NCI-H2196 (cell line): ENCODE measurements at regions not wholly inside any gene's neighbourhood (a gene's known extent, or its start where the extent isn't known, plus 50 kb on each side); places are given as distances from the start of the nearest gene placed in this dataset.
"Not testable (repeated sequence)": the region's sequence is repeated elsewhere in the genome, so short reads cannot be mapped to it uniquely, and the experiment has no call there.

Experiments used
- DNase-seq: peaks from one replicate; lab custom pipeline; 2025; ENCODE audit not compliant: unreplicated experiment; lab: John Stamatoyannopoulos, UW

DNA sequence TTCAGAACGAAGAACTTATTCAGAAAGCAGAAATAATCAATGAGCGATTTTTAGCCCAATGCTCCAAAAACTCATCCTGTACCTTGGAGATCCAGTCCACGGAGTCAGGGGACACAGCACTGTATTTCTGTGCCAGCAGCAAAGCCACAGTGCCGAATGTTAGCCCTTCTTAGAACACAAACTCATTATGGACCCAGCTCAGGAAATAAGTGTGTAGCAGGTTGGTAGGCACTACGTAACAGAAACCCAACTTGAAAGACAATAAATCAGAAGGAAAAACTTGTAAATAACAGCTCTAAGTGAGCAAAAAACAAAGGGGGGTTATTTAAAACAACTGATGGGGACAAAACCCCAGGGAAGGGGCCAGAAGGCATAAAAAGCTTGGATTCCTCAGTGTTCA lies 112.0 kb upstream of the PRSS1 start:
- DNase-seq = no peak

DNA sequence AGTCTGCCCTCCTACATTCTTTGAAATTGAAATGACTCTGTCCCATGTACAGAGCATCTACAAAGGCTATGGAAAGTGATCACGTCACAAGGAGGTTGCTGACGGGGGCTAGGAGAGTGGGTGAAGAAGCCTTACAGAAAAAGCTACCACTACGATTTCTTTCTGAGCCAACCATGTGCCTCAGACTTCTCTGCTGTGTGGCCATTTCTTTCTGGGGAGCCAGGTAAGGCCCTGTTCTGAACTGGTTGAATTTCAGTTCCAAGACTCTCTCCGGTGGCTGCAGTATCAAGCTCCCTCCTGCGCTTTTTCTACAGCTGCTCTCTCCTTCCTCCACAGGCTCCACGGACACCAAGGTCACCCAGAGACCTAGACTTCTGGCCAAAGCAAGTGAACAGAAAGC lies 112.5 kb upstream of the PRSS1 start:
- DNase-seq = no peak

DNA sequence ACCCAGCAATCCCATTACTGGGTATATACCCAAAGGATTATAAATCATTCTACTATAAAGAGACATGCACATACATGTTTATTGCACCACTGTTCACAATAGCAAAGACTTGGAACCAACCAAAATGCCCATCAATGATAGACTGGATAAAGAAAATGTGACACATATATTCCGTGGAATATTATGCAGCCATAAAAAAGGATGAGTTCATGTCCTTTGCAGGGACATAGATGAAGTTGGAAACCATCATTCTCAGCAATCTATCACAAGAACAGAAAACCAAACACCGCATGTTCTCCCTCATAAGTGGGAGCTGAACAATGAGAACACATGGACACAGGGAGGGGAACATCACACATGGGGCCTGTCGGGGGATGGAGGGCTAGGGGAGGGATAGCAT lies 113.2 kb upstream of the PRSS1 start:
- DNase-seq = not testable (repeated sequence)

DNA sequence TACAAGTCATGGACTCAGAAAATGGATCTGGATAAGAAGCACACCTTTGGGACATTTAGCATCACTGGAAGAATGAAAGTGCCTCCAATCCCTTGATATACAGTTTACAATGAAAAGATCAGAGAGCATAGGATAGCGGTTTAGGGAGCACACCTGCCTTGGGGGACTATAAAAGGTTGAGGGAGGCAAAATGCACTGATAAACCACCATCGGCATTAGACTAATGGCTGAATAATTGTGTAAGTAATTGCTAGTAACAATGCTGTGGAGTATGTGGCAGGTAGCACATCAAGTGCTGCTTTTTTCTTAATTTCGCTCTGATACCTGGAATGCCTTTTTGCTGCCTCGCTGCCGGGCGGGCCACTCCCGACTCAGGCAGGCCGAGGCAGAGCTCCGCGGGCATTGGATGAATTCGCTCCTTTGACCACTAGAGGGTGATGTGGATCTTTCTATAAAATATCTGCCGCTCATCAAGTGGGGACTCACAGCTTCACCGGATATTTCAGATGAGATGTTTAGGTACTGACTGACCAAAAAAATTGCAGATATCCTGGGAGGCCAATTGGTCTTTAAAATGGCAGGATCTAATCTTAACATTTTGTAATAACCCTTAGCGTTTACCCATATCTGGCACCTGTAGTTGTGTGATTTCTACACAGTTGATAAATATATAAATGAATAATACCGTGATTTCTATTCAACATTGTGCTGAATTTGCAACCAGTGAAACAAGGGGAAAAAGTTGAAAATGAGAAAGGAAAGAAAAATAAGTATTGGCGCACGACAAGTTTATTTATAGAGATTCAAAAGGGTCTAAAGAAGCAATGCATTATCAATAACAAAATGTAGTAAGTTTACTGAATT lies 116.8 kb upstream of the PRSS1 start:
- DNase-seq = peak; percentile 47

DNA sequence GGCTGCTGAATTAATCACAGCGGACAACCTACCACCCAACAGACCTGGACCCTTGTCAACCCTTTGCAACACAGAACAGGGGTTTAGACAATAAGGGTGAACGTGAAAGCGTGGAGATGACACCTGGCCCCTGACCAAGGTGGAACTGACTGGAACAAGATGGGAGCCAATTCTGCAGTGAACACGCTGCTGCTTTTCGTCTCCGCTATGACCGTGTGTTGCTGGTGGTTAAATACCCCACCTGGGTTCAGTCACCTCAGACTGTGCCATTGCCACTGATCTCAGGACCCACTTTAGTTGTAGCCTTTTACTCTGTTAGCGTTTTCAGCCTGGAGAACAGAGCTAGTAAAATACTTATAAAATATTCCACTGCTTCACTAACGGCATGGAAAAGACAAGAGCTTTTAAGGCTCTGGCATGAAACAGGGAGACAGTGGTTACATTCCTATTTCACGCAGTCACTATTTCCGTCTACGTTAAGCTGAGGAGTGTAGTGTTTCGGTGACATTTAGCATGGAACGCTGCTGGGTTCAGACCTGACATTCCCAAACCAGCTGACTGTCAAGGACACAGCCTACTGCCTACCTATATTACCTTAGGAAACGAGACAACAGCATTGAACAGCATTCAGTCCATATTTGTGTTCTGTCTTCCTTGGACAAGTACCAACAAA lies 119.5 kb upstream of the PRSS1 start:
- DNase-seq = no peak

DNA sequence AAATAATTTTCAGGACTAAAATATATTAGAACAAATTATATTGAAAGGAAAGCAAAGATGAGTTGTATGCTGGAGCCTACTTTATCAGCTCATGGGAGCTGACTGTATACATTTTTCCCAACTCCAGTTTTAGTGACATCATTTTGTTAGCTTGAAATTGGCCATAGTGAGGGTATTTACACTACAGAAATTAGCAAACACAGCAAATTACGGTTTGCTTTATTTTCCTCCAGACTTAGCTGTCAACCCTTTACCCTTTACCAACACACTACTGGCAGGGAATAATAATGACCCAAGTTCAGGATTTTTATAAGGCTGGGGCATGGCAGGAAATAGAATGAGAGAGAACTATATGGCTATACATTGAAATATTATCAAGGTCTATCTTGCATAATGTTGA lies 120.3 kb upstream of the PRSS1 start:
- DNase-seq = no peak

DNA sequence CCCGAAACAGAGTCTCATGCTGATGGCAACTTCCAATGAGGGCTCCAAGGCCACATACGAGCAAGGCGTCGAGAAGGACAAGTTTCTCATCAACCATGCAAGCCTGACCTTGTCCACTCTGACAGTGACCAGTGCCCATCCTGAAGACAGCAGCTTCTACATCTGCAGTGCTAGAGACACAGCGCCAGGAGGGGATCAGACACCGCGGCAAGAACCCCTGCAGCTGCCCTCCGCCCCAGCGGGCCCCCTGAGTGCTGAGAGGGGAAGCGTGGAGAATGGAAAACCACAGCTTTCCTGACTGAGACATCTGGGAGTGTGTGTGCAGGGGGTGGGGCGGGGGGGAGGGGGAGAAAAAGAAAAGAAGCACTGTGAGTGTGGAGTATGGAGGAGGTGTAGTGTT lies 122.0 kb upstream of the PRSS1 start:
- not testable (repeated sequence) for DNase-seq

DNA sequence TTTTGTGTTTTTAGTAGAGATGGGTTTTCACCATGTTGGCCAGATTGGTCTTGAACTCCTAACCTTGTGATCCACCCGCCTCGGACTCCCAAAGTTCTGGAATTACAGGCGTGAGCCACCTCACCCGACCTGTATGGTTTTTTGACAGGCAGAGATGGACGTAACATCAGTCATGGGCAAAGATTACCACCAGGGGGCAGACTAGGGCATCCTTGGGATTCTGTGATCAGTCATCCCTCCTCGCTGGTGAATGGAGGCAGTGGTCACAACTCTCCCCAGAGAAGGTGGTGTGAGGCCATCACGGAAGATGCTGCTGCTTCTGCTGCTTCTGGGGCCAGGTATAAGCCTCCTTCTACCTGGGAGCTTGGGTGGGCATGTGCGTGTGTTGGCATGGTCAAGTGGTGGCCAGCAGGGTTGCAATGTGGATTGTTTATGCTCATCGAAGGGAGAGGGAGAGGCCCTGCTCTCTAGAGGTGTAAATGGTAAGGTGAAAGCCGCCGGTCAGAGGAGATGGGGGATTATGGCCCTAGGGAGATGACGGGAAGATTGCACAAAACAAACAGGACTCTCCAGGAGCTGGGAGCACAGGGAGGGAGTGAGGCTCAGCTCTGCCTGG lies 122.7 kb upstream of the PRSS1 start:
- peak; percentile 15 for DNase-seq

DNA sequence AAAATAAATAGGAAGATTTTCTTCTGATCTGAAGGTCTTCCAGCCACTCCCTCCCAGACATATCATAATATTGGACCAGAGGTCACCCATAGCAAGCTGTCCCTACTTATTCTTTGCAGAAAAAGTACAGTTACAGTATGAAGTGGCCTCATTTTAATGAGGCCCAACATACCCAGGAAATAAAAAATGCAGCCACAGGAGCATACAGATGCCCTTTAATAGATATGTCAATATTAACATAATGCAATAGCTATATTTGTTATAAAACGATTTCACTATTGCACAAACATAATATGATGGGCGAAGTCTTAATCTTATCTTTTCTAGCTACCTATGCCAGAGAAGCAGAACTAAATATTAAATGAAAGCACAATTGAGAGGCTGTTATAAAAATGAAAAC lies 124.1 kb upstream of the PRSS1 start:
- not testable (repeated sequence) for DNase-seq

DNA sequence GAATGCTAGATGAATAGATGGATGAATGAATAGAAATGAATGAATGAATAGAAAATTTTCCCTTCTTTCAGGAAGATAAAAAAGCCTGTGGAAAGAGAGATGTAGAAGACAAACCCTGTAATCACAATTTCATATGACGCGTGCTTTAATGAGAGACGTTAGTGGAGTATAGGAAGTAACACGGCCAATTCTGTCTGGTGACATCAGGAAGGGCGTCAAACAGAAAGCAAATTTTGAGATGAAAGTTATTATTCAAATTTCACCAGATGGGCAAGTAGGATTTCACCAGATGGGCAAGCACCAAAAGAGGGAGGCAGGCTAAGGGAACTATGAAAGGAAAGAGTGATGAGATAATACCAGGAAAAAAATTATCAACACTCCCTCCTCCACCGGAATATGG lies 128.9 kb upstream of the PRSS1 start:
- no peak for DNase-seq

DNA sequence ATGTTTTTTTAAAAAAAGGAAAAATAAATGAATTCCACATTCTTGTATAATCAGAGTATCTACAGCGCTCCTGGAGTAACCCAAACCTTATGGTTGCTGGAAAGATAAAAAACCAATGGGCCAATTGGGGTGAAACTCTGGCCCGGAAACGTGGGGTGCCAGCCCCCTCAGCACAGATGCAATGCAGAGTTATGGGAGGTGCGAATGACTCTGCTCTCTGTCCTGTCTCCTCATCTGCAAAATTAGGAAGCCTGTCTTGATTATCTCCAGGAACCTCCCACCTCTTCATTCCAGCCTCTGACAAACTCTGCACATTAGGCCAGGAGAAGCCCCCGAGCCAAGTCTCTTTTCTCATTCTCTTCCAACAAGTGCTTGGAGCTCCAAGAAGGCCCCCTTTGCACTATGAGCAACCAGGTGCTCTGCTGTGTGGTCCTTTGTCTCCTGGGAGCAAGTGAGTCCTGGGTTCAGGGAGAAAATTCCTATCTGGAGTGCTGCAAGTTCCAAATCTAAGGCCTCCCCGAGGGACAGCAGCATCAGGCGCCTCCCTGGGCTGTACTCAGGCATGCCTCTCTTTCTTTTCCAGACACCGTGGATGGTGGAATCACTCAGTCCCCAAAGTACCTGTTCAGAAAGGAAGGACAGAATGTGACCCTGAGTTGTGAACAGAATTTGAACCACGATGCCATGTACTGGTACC lies 130.5 kb upstream of the PRSS1 start:
- no peak for DNase-seq

DNA sequence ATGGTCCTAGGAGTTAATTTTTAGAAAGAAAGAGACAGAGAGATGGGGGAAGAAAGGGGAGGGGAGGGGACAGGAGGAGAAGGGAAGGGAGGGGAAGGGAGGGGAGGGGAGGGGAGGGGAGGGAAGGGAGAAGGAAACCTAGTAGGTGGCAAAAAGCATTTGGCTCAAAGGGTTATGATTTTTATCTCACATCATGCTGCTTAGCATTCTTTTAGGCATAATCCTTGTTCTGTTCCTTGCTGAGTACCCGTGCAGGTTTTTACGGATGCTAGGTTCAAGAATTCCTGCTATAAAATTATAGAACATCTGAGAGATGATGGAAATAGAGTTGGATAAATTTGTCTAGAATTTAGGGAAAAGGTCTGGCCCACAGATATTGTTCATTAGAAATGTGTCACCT lies 132.4 kb upstream of the PRSS1 start:
- no peak for DNase-seq

DNA sequence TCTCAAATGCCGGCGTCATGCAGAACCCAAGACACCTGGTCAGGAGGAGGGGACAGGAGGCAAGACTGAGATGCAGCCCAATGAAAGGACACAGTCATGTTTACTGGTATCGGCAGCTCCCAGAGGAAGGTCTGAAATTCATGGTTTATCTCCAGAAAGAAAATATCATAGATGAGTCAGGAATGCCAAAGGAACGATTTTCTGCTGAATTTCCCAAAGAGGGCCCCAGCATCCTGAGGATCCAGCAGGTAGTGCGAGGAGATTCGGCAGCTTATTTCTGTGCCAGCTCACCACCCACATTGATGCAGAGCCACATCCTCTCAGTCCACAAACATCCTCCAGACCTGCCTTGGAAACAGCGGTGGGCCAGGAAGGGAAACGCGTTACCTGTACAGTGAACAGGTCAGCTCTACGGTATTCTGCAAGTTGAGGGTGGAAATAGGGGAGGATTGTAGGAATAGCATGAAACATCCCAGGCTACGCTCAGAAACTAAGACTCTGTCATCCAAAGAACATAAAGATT lies 133.1 kb upstream of the PRSS1 start:
- DNase-seq = no peak

DNA sequence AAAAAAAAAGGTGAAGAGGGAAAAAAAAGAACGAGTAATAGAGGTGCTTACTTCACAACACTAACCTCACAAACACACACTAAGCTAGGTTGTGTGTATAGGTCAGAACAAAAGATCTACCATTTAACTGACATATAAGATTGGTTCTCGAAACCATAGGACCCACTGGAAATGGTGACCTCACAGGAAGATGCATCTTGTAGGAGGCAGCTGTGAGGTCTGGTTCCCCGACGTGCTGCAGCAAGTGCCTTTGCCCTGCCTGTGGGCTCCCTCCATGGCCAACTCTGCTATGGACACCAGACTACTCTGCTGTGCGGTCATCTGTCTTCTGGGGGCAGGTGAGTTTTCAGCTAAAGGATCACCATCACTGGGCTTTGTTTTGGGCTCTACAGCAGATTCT lies 133.8 kb upstream of the PRSS1 start:
- DNase-seq = no peak

DNA sequence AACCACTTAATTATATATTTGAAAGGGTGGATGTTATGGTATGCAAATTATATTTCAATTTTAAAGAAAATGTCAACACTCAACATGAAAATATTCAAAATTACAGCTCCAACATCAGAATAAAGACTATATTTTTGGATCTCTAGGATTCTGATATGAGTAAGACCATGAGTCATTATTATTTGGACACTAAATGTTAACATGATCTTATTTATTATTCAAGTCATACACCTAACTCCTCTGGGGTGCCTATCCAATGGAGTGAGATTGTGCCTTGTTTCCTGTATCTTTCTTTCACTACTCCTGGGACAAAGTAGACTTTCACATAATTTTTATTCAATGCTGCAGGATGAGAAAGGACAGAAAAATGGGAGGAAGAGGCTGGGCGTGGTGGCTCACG lies 135.2 kb upstream of the PRSS1 start:
- DNase-seq = no peak

DNA sequence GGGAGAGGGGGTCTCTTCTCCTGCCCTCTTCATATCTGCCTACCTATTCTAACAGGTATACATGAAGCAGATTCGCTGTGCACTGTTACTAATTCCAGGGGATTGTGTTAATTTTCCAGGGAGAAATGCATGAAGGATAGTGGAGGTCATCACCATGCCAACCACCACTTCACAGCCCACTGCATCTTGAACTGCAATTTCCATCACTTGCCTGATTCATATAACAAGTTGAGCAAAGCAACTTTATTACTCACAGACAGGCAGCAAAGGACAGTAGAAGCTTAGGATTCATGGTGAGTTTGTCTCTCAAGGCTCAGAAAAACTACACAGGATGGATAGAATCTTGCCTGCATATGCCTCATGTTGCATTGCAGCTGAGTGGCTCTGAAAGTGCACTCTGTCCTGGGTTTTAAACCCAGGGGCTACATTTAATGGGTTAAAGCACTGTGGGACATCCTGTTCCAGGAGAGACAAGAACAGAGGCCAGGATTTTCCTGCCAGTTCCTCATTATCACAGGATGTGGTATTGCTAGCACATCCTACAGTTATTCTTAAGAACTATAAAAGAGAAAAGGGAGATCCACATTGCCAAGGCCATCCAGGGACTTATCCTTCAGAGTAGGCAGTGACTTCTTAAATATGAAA lies 136.9 kb upstream of the PRSS1 start:
- no peak for DNase-seq

DNA sequence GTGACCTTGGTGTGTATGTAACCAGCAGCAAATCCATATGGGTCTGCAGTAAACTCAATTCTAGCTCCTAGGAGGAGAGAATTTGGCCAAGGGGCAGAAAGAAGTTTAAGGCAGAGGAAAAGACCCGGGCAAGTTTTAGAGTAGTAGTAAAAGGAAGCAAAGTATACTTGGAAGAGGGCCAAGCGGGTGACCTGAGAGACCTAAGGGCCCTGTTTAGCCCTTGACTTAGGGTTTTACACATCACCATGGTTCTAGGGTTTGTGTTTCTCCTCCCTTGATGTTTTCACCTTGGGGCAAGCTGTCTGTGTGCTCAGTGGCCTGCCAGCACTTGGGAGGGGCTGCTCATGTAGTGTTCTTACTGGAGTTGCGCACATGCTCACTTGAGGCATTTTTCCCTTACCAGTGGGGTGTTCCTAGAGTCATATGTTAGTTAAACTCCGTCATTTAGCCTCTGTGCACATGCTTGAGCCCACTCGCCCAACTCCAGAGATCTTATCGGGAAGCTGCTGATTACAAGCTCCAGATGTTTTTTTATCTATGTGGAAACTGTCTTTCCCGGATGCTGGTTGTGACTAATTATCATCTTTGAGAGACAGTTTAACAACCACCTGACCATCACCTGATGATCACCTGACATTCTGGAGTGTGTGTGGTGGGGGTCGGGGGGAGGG lies 137.6 kb upstream of the PRSS1 start:
- DNase-seq = no peak

DNA sequence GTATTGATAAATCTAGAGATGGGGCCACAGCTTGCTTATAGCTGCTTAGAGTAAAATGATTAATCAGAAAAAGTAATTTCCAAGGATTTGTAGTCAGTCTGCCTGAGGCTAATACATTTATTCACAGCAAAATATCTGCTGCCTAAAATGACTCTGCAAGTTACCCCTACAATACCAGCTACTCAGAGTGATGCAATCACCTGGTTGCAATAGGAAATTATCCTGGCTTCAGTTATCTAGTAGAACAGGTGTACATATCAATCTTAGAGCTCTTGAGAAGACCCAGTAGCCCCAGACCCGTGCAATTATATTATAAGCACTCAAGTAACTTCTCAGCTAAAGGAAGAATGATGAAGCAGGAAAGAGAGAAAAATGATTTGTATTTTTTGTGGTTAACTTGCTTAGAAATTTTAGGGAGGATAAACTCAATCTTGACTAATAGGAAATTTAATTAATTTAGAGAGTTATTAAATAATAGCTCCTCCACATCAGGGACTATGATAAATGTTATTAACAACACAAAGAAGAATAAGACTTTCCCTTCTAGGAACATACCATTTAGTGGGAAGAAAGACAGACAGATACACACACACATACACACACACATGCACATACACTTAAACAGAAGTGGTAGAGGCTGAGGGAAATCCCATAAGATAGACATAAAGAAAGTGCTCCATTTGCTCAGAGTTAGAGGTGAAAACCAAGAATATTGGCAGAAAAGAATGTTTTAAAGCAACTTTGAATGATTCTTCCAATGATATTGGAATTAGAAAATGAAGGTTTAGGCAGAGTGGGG lies 140.4 kb upstream of the PRSS1 start:
- DNase-seq = no peak

DNA sequence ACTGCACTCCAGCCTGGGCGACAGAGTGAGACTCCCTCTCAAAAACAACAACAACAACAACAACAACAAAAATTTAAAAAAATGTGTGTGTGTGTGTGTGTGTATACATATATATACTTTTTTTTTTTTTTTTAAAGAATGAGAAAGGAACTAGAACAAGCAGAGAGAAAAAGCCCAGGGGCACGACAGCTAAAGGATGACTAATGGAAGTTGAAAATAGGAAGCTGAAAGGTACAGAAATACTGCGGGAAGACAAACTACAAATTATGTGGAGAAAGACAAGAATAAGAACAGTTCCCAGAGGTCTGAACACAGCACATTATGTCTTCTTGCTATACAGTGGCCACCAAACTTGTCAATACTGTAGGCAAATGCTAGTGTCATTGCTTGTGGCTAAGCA lies 141.9 kb upstream of the PRSS1 start:
- no peak for DNase-seq

DNA sequence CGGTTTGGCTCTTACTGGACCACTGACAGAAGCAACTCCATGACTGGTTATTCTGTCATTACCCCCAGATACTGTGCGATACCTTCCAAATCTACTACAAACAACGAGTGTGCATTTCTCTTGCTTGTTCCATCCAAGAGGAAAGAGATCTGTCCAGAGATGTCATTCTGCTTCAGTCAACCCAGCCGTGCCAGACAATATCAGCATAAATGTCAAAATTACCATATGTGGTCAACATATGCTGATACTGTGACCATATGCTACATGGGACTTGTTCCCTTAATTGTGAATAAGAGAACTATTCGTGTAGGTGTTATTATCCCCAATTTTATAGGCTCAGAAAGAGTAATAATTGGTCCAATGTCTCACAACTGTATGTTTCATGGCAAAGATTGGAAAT lies 143.2 kb upstream of the PRSS1 start:
- no peak for DNase-seq
